ENCODE measurements at regions not wholly inside any gene's neighbourhood (a gene's known extent, or its start where the extent isn't known, plus 50 kb on each side); places are given as distances from the start of the nearest gene placed in this dataset.

- TF ChIP-seq, protein P1, sequence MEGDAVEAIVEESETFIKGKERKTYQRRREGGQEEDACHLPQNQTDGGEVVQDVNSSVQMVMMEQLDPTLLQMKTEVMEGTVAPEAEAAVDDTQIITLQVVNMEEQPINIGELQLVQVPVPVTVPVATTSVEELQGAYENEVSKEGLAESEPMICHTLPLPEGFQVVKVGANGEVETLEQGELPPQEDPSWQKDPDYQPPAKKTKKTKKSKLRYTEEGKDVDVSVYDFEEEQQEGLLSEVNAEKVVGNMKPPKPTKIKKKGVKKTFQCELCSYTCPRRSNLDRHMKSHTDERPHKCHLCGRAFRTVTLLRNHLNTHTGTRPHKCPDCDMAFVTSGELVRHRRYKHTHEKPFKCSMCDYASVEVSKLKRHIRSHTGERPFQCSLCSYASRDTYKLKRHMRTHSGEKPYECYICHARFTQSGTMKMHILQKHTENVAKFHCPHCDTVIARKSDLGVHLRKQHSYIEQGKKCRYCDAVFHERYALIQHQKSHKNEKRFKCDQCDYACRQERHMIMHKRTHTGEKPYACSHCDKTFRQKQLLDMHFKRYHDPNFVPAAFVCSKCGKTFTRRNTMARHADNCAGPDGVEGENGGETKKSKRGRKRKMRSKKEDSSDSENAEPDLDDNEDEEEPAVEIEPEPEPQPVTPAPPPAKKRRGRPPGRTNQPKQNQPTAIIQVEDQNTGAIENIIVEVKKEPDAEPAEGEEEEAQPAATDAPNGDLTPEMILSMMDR (IDR thresholded peaks at IDR 0.05; ENCODE audit: poor library complexity), result no peak
- no peak for TF ChIP-seq EZH2phosphoT487 (IDR thresholded peaks at IDR 0.05; ENCODE audit: low read depth, severe bottlenecking, unreplicated experiment)
Observed at GRCh38 chr4:100823993-100824323, 306.1 kb upstream of the EMCN start.
